GM19351 (cell line): ENCODE measurements at regions not wholly inside any gene's neighbourhood (a gene's known extent, or its start where the extent isn't known, plus 50 kb on each side); places are given as distances from the start of the nearest gene placed in this dataset.

ENCODE experiments used
- ATAC-seq: cut with Tn5 transposase; IDR thresholded peaks from one replicate; pipeline ENCODE4 v1.9.1; 2021; ENCODE audit warnings: mild to moderate bottlenecking, moderate library complexity; ENCODE audit not compliant: unreplicated experiment

DNA sequence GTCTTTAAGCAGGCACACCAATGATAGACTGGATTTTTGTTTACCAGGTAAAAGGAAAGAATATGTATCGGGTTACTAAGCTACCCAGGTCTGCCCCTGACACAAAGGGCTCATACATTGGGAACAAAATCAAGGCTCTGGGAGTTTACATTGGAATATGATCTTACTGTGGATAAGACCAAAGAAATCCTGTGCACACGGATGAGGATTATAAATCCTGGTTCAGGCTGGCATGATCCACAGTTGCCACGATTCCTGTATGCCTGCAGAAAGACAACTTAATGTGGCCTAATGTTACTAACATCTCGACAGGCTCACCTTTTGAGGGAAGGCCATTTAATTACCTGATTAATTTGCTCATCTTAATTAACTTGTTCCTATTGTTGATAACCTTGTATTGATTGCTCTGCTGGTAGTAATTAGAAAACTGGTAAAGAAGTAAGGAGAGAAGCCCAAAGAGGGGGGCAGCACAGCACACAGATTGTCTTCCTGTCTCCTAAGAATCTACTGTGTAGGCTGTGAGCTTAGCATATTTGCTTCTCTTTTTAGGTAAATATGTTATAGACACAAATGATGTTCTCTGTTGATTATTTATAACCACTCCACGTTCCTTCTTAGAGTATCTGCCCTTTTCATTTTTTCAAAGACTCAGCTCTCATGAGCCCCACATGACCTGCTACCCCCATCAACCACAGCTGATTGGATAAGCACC is 51.0 kb upstream of the TOX3 start:
- ATAC-seq: no peak

- ATAC-seq: no peak
Measured at GRCh38 chr16:52597073-52597771, 50.3 kb upstream of the TOX3 start.
